K562 (cell line): ENCODE measurements at regions not wholly inside any gene's neighbourhood (a gene's known extent, or its start where the extent isn't known, plus 50 kb on each side); places are given as distances from the start of the nearest gene placed in this dataset.

ENCODE experiments used
- ATAC-seq: fragments of 200-7000 bp; cut with Tn5 transposase; 3 replicates; pipeline ENCODE4 v1.9.1; 2020; ENCODE audit warnings: moderate library complexity
- BruUV-seq: library from RNA; stranded (reverse); fragments of 400-500 nt; replicated peaks from 2 replicates; lab custom pipeline; 2021; lab: Mats Ljungman, UMichigan
- CTCF ChIA-PET: fragments of 300-600 bp; formaldehyde crosslinking; extraction: SDS; loops from one replicate; lab custom pipeline; 2021; ENCODE audit warnings: low intra/inter-chr PET ratio; lab: Yijun Ruan, JAX
- POLR2A ChIA-PET: fragments of 300-600, 350-650 bp; sonication (Branson Sonifier 250); formaldehyde crosslinking; extraction: SDS; loops from one replicate; lab custom pipeline; 2021; ENCODE audit warnings: antibody characterized with exemption, inconsistent platforms; lab: Yijun Ruan, JAX
- DNase-seq, 4 experiments: peaks; one replicate each; pipeline versions ENCODE4 v3.0.0 to v3.0.0-alpha.2; 2011 to 2018; ENCODE audit warnings: low spot score in 3 of 4, mixed read lengths in 3 of 4; ENCODE audit errors: extremely low read depth in 1 of 4
- FAIRE-seq: peaks from 2 replicates; lab custom pipeline; 2011; peaks lifted over from hg19 to GRCh38; lab: Jason Lieb, UNC
- H2AFZ ChIP-seq: 2 replicates; pipeline ENCODE4 v1.6.0; 2011; ENCODE audit warnings: low read depth, low read length, control low read depth, inconsistent platforms
- H3K27ac ChIP-seq: fragments of 200-600 bp; 3 replicates; pipeline ENCODE4 v1.8.0; 2011; ENCODE audit warnings: low read depth, mild to moderate bottlenecking, control low read depth, inconsistent platforms, low read length, moderate library complexity, mixed read lengths; ENCODE audit errors: extremely low read depth
- H3K27me3 ChIP-seq, 2 experiments: fragments of 300-600 bp in 1 of 2; 2 replicates in 1 of 2; 3 replicates in 1 of 2; pipeline versions ENCODE4 v1.6.0 to v1.8.0; 2011; ENCODE audit warnings: inconsistent platforms in 2 of 2, low read length in 2 of 2, mild to moderate bottlenecking in 1 of 2, mixed read lengths in 1 of 2, moderate library complexity in 1 of 2; ENCODE audit not compliant: control insufficient read depth in 2 of 2, insufficient read depth in 2 of 2
- H3K36me3 ChIP-seq: fragments of 300-600 bp; 3 replicates; pipeline ENCODE4 v1.8.0; 2011; ENCODE audit warnings: mild to moderate bottlenecking, low read length, inconsistent platforms; ENCODE audit not compliant: control insufficient read depth, insufficient read depth
- H3K4me1 ChIP-seq, 2 experiments: fragments of 200-600 bp in 1 of 2; replicated peaks in 1 of 2; 2 replicates in 1 of 2; 3 replicates in 1 of 2; pipeline versions ENCODE4 v1.5.1 to v1.8.0; 2011; ENCODE audit warnings: inconsistent platforms in 2 of 2, low read length in 2 of 2, mild to moderate bottlenecking in 1 of 2, mixed read lengths in 1 of 2, moderate library complexity in 1 of 2; ENCODE audit not compliant: control insufficient read depth in 2 of 2, insufficient read depth in 2 of 2
- H3K4me2 ChIP-seq: 2 replicates; pipeline ENCODE4 v1.6.1; 2011; ENCODE audit warnings: low read length, control low read depth, inconsistent platforms, mixed read lengths; ENCODE audit not compliant: insufficient read depth
- H3K4me3 ChIP-seq: fragments of 200-600 bp; sonication (generic), shearing (Covaris generic); 2 replicates; pipeline ENCODE4 v1.5.1; 2016; ENCODE audit warnings: control low read depth, inconsistent platforms
- H3K79me2 ChIP-seq: fragments of 200-600 bp; 3 replicates; pipeline ENCODE4 v1.8.0; 2011; ENCODE audit warnings: low read length, inconsistent platforms; ENCODE audit not compliant: control insufficient read depth, insufficient read depth
- H3K9ac ChIP-seq, 2 experiments: 2 replicates each; pipeline versions ENCODE4 v1.6.0 to v1.6.1; 2011; ENCODE audit warnings: low read depth in 2 of 2, low read length in 2 of 2, control low read depth in 1 of 2, inconsistent platforms in 1 of 2, mild to moderate bottlenecking in 1 of 2, mixed read lengths in 1 of 2; ENCODE audit not compliant: insufficient read depth in 1 of 2
- H3K9me1 ChIP-seq: one replicate; pipeline ENCODE4 v1.6.0; 2011; ENCODE audit warnings: inconsistent platforms, mild to moderate bottlenecking, low read length, moderate library complexity; ENCODE audit not compliant: control insufficient read depth, insufficient read depth
- H3K9me3 ChIP-seq: replicated peaks from 2 replicates; pipeline ENCODE4 v1.5.1; 2011; ENCODE audit warnings: low read depth, low read length, inconsistent platforms; ENCODE audit not compliant: control insufficient read depth, insufficient read depth
- H4K20me1 ChIP-seq: replicated peaks from 2 replicates; pipeline ENCODE4 v1.6.1; 2011; ENCODE audit warnings: low read length, inconsistent platforms, mixed read lengths; ENCODE audit not compliant: control insufficient read depth, insufficient read depth
- CC2D1A ChIP-seq: fragments of 450-650 bp; IDR thresholded peaks from 2 replicates; pipeline ENCODE4 v1.6.1; 2017; ENCODE audit warnings: mild to moderate bottlenecking
- CCNT2 ChIP-seq: IDR thresholded peaks from 2 replicates; pipeline ENCODE4 v1.6.1; 2011; ENCODE audit warnings: borderline replicate concordance, low read depth, mild to moderate bottlenecking, moderate library complexity, mixed read lengths, low read length; ENCODE audit not compliant: insufficient read length; ENCODE audit errors: extremely low read depth
- DNMT1 ChIP-seq: fragments of 450-650 bp; IDR thresholded peaks from 2 replicates; pipeline ENCODE4 v1.6.1; 2016; ENCODE audit warnings: antibody characterized with exemption, mild to moderate bottlenecking
- MTA2 ChIP-seq: fragments of 450-650 bp; IDR thresholded peaks from 2 replicates; pipeline ENCODE4 v1.6.1; 2016; ENCODE audit warnings: low read depth
- MYNN ChIP-seq, 2 experiments: sonication (generic); formaldehyde crosslinking in 1 of 2; IDR thresholded peaks; 2 replicates each; pipeline versions ENCODE4 v1.5.0 to v1.6.1; 2016 to 2020; ENCODE audit warnings: antibody characterized with exemption in 1 of 2, missing genetic modification reagents in 1 of 2
- NFE2 ChIP-seq: IDR thresholded peaks from 2 replicates; pipeline ENCODE4 v1.6.1; 2014; ENCODE audit warnings: antibody characterized with exemption, low read depth
- NUFIP1 ChIP-seq: fragments of 450-650 bp; IDR thresholded peaks from 2 replicates; pipeline ENCODE4 v1.6.1; 2018; ENCODE audit not compliant: partially characterized antibody
- STAT5B ChIP-seq: fragments of 250-450 bp; sonication (Bioruptor Pico); IDR thresholded peaks from 2 replicates; pipeline ENCODE4 v1.8.0; 2021; ENCODE audit warnings: mild to moderate bottlenecking, inconsistent platforms
- ZFPM2 ChIP-seq: fragments of 250-450 bp; sonication (Bioruptor Pico); IDR thresholded peaks from 2 replicates; pipeline ENCODE4 v1.5.1; 2022; ENCODE audit warnings: mild to moderate bottlenecking
- ZNF407 ChIP-seq: fragments of 450-650 bp; IDR thresholded peaks from 2 replicates; pipeline ENCODE4 v1.6.1; 2016; ENCODE audit warnings: low read depth
- WGBS: fragments of 100-300 bp; shearing (Covaris generic); methylation state at CpG from one replicate; pipeline ENCODE4 v1.1.6; 2016; ENCODE audit warnings: low coverage, mixed read lengths; ENCODE audit not compliant: insufficient coverage; ENCODE audit errors: missing lambda C conversion rate; 5-methylcytosine and 5-hydroxymethylcytosine counted together
- in situ Hi-C: fragments of 300-500 bp; cut with MboI; formaldehyde crosslinking; loops from 4 replicates; pipeline ENCODE4 v1.15.0; 2018; ENCODE audit warnings: inconsistent platforms, mixed read lengths
- intact Hi-C: fragments of 100-400 bp; cut with micrococcal nuclease; formaldehyde crosslinking; loops from 2 replicates; pipeline ENCODE4 v1.14.2; 2022
- TF ChIP-seq, protein P1 (sequence below): fragments of 450-650 bp; IDR thresholded peaks from 2 replicates; pipeline ENCODE4 v1.7.0; 2016; ENCODE audit warnings: borderline replicate concordance

GRCh38 chr4:31089815-31090214, 369.6 kb downstream of the PCDH7 start:
- intact Hi-C loops, result no loop called here
- DNase-seq (no peak), FAIRE-seq (no peak), ATAC-seq (no peak)
- no peak overlapping the region for H2AFZ ChIP-seq
- H3K27ac ChIP-seq, result no peak overlapping the region
- H3K4me2 ChIP-seq, result no peak overlapping the region
- no peaks in the 10 kb centered on the region for H4K20me1 ChIP-seq
- H3K79me2 ChIP-seq, result no peaks in the 10 kb centered on the region
- no peaks in the 10 kb centered on the region for H3K27me3 ChIP-seq
- H3K36me3 ChIP-seq, result no peaks in the 10 kb centered on the region
- in situ Hi-C loops, result no loop called here
- no peak overlapping the region for H3K9ac ChIP-seq
- no peak overlapping the region for H3K4me3 ChIP-seq
- H3K9me1 ChIP-seq, result no peaks in the 10 kb centered on the region
- ChIA-PET POLR2A (no interaction called here), CTCF (no interaction called here)
- WGBS, result 1% methylated on average over 6 of the region's 6 CpGs
- H3K4me1 ChIP-seq, result no peaks in the 10 kb centered on the region
- H3K9me3 ChIP-seq, result no peaks in the 10 kb centered on the region
- BruUV-seq, result no TSS peak
- TF ChIP-seq MYNN (IDR thresholded peaks at IDR 0.05) (no peak), MYNN (CRISPR knock-in tag; IDR thresholded peaks at IDR 0.05) (no peak), DNMT1 (no peak), ZFPM2 (CRISPR knock-in tag) (no peak), MTA2 (no peak), CC2D1A (no peak), ZNF407 (no peak), STAT5B (CRISPR knock-in tag) (no peak), CCNT2 (no peak), NUFIP1 (no peak), NFE2 (no peak)
- TF ChIP-seq, protein P1, sequence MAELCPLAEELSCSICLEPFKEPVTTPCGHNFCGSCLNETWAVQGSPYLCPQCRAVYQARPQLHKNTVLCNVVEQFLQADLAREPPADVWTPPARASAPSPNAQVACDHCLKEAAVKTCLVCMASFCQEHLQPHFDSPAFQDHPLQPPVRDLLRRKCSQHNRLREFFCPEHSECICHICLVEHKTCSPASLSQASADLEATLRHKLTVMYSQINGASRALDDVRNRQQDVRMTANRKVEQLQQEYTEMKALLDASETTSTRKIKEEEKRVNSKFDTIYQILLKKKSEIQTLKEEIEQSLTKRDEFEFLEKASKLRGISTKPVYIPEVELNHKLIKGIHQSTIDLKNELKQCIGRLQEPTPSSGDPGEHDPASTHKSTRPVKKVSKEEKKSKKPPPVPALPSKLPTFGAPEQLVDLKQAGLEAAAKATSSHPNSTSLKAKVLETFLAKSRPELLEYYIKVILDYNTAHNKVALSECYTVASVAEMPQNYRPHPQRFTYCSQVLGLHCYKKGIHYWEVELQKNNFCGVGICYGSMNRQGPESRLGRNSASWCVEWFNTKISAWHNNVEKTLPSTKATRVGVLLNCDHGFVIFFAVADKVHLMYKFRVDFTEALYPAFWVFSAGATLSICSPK, result no peak
